Liver (tissue), 8 donors: ENCODE measurements at regions not wholly inside any gene's neighbourhood (a gene's known extent, or its start where the extent isn't known, plus 50 kb on each side); places are given as distances from the start of the nearest gene placed in this dataset.

Source experiments
- DNase-seq: peaks from one replicate; pipeline ENCODE4 v3.0.0-alpha.2; 2017; ENCODE audit warnings: low spot score
- H3K27ac ChIP-seq, 2 donors: one replicate each; pipeline ENCODE4 v1.7.0; 2013; ENCODE audit warnings: inconsistent platforms in 2 of 2, low read length in 2 of 2, control low read depth in 1 of 2, low read depth in 1 of 2, mild to moderate bottlenecking in 1 of 2
- H3K27me3 ChIP-seq, 4 donors: one replicate each; pipeline versions ENCODE4 v1.6.1 to v1.7.0; 2013; ENCODE audit warnings: low read length in 3 of 4, inconsistent platforms in 1 of 4, mild to moderate bottlenecking in 1 of 4, moderate library complexity in 1 of 4; ENCODE audit not compliant: control insufficient read depth in 4 of 4, insufficient read depth in 4 of 4
- H3K36me3 ChIP-seq, 4 donors: one replicate each; pipeline versions ENCODE4 v1.6.1 to v1.7.0; 2013; ENCODE audit warnings: low read length in 3 of 4, mild to moderate bottlenecking in 3 of 4, low read depth in 1 of 4, moderate library complexity in 1 of 4; ENCODE audit not compliant: control insufficient read depth in 4 of 4, insufficient read depth in 3 of 4
- H3K4me1 ChIP-seq, 4 donors: one replicate each; pipeline versions ENCODE4 v1.6.1 to v1.7.0; 2013; ENCODE audit warnings: low read length in 3 of 4, mild to moderate bottlenecking in 3 of 4, moderate library complexity in 1 of 4; ENCODE audit not compliant: control insufficient read depth in 4 of 4, insufficient read depth in 4 of 4
- H3K4me3 ChIP-seq, 3 donors: one replicate each; pipeline versions ENCODE4 v1.6.1 to v1.7.0; 2013; ENCODE audit warnings: low read length in 3 of 3, control low read depth in 1 of 3, low read depth in 1 of 3, mild to moderate bottlenecking in 1 of 3
- H3K9ac ChIP-seq, 2 donors: one replicate each; pipeline ENCODE4 v1.7.0; 2013; ENCODE audit warnings: low read length in 2 of 2, mild to moderate bottlenecking in 2 of 2, moderate library complexity in 2 of 2, control low read depth in 1 of 2, low read depth in 1 of 2
- H3K9me3 ChIP-seq, 4 donors: one replicate each; pipeline versions ENCODE4 v1.6.1 to v1.7.0; 2013; ENCODE audit warnings: low read length in 3 of 4; ENCODE audit not compliant: control insufficient read depth in 4 of 4
- EGR1 ChIP-seq, 2 donors: IDR thresholded peaks; 2 replicates each; pipeline ENCODE4 v1.6.1; 2016 to 2018; ENCODE audit warnings: antibody characterized with exemption in 2 of 2, low read depth in 2 of 2
- FOXA2 ChIP-seq: IDR thresholded peaks from 2 replicates; pipeline ENCODE4 v1.6.1; 2016; ENCODE audit warnings: antibody characterized with exemption
- HNF4A ChIP-seq, 2 donors: conservative IDR thresholded peaks; 2 replicates each; pipeline ENCODE4 v1.6.1; 2016; ENCODE audit warnings: antibody characterized with exemption in 2 of 2, mild to moderate bottlenecking in 2 of 2
- HNF4G ChIP-seq: IDR thresholded peaks from 2 replicates; pipeline ENCODE4 v1.6.1; 2016; ENCODE audit warnings: antibody characterized with exemption
- JUND ChIP-seq, 2 donors: IDR thresholded peaks; 2 replicates each; pipeline ENCODE4 v1.6.1; 2016; ENCODE audit warnings: antibody characterized with exemption in 2 of 2
- RAD21 ChIP-seq, 2 donors: IDR thresholded peaks; 2 replicates each; pipeline ENCODE4 v1.6.1; 2016; ENCODE audit warnings: antibody characterized with exemption in 2 of 2, mild to moderate bottlenecking in 2 of 2
- REST ChIP-seq: IDR thresholded peaks from 2 replicates; pipeline ENCODE4 v1.6.1; 2016; ENCODE audit warnings: antibody characterized with exemption, mild to moderate bottlenecking
- RXRA ChIP-seq, 2 donors: IDR thresholded peaks; 2 replicates each; pipeline ENCODE4 v1.6.1; 2017 to 2018; ENCODE audit warnings: antibody characterized with exemption in 2 of 2, mild to moderate bottlenecking in 1 of 2
- SP1 ChIP-seq: IDR thresholded peaks from 2 replicates; pipeline ENCODE4 v1.6.1; 2018; ENCODE audit warnings: antibody characterized with exemption, mild to moderate bottlenecking
- TAF1 ChIP-seq: conservative IDR thresholded peaks from 2 replicates; pipeline ENCODE4 v1.6.1; 2016; ENCODE audit warnings: antibody characterized with exemption, mild to moderate bottlenecking
- WGBS: extraction: QIAGEN DNeasy Blood & Tissue Kit; methylation state at CpG from one replicate; pipeline ENCODE4 v1.1.7; 2013; 5-methylcytosine and 5-hydroxymethylcytosine counted together
- TF ChIP-seq, protein P1 (sequence below): IDR thresholded peaks from 2 replicates; pipeline ENCODE4 v1.6.1; 2016; ENCODE audit warnings: antibody characterized with exemption
- TF ChIP-seq, protein P2 (sequence below): fragments of 150-350 bp; IDR thresholded peaks from 2 replicates; pipeline ENCODE4 v1.5.1; 2017; ENCODE audit warnings: improper control_type of control experiment, low read depth, low read length; ENCODE audit not compliant: missing input control
- donor health status: healthy.
- donor health status: healthy.
- donor health status: healthy.
- donor health status: healthy.
- donor health status: healthy.

- 91% methylated on average over 28 of the region's 28 CpGs for WGBS
- TF ChIP-seq RXRA (IDR thresholded peaks at IDR 0.05) (no peak), SP1 (no peak), RAD21 (IDR thresholded peaks at IDR 0.05) (no peak), HNF4G (no peak), JUND (IDR thresholded peaks at IDR 0.05) (no peak), HNF4A (conservative IDR thresholded peaks at IDR 0.05) (no peak)
- Histone ChIP-seq H3K27me3 (no peaks in the 10 kb centered on the region), H3K27ac (no peak overlapping the region), H3K9me3 (no peaks in the 10 kb centered on the region), H3K9ac (no peak overlapping the region), H3K4me3 (no peak overlapping the region), H3K36me3 (no peaks in the 10 kb centered on the region), H3K4me1 (no peaks in the 10 kb centered on the region)
- no peak for DNase-seq
These were observed 248.9 kb downstream of the GLI2 start for GRCh38 chr2:120984452-120985173.

- no peaks in the 10 kb centered on the region for H3K36me3 ChIP-seq
- TF ChIP-seq, protein P1, sequence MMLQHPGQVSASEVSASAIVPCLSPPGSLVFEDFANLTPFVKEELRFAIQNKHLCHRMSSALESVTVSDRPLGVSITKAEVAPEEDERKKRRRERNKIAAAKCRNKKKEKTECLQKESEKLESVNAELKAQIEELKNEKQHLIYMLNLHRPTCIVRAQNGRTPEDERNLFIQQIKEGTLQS: no peak
- no peak for TF ChIP-seq JUND (IDR thresholded peaks at IDR 0.05)
- no peak for TF ChIP-seq EGR1 (IDR thresholded peaks at IDR 0.05; ENCODE audit: low read depth in 2 of 2)
- TF ChIP-seq RAD21 (IDR thresholded peaks at IDR 0.05): no peak
- TF ChIP-seq RXRA (IDR thresholded peaks at IDR 0.05): no peak
- TF ChIP-seq REST: no peak
- TF ChIP-seq, protein P2, sequence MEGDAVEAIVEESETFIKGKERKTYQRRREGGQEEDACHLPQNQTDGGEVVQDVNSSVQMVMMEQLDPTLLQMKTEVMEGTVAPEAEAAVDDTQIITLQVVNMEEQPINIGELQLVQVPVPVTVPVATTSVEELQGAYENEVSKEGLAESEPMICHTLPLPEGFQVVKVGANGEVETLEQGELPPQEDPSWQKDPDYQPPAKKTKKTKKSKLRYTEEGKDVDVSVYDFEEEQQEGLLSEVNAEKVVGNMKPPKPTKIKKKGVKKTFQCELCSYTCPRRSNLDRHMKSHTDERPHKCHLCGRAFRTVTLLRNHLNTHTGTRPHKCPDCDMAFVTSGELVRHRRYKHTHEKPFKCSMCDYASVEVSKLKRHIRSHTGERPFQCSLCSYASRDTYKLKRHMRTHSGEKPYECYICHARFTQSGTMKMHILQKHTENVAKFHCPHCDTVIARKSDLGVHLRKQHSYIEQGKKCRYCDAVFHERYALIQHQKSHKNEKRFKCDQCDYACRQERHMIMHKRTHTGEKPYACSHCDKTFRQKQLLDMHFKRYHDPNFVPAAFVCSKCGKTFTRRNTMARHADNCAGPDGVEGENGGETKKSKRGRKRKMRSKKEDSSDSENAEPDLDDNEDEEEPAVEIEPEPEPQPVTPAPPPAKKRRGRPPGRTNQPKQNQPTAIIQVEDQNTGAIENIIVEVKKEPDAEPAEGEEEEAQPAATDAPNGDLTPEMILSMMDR: no peak
- TF ChIP-seq FOXA2: no peak
- no peak for TF ChIP-seq TAF1
- no peak for TF ChIP-seq SP1
- H3K27me3 ChIP-seq: no peaks in the 10 kb centered on the region
- no peaks in the 10 kb centered on the region for H3K4me1 ChIP-seq
- 89% methylated on average over 12 of the region's 12 CpGs for WGBS
- H3K9me3 ChIP-seq: no peaks in the 10 kb centered on the region
- H3K27ac ChIP-seq: no peak overlapping the region
- no peak overlapping the region for H3K4me3 ChIP-seq
- DNase-seq: no peak
- H3K9ac ChIP-seq: no peak overlapping the region
These were observed 249.7 kb downstream of the GLI2 start for GRCh38 chr2:120985174-120985996.
